ENCODE measurements at regions not wholly inside any gene's neighbourhood (a gene's known extent, or its start where the extent isn't known, plus 50 kb on each side); places are given as distances from the start of the nearest gene placed in this dataset.
"Not testable (repeated sequence)": the region's sequence is repeated elsewhere in the genome, so short reads cannot be mapped to it uniquely, and the experiment has no call there.

DNA sequence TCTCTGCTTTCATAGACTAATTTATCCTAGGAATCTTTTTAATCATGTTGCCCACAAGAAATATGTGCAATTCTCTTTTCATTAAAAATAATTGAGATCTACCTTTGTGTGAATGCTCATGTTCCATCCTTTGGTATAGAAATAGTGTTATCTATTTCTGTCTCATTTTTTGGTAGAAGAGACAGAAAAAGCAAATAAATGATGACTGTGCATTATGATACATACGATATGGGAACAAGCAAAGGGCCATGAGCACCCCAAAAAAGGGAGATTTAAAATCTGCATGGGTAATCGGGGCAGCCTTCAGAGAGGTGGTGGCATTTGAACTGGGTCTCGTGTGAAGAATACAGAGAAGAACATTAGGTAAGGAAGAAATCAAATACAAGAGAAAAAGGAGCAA lies 1197.5 kb upstream of the AUTS2 start:
- in situ Hi-C loops (cut with HindIII; ENCODE audit: low pct_ligation_motif_present, low sequenced_read_pairs), result no loop called here
- Histone ChIP-seq H3K27ac (no peak overlapping the region), H3K27me3 (replicated peaks) (no peaks in the 10 kb centered on the region), H3K4me3 (ENCODE audit: low read depth, low read length) (no peak overlapping the region), H3K36me3 (replicated peaks) (no peaks in the 10 kb centered on the region)
- TF ChIP-seq, protein P1, sequence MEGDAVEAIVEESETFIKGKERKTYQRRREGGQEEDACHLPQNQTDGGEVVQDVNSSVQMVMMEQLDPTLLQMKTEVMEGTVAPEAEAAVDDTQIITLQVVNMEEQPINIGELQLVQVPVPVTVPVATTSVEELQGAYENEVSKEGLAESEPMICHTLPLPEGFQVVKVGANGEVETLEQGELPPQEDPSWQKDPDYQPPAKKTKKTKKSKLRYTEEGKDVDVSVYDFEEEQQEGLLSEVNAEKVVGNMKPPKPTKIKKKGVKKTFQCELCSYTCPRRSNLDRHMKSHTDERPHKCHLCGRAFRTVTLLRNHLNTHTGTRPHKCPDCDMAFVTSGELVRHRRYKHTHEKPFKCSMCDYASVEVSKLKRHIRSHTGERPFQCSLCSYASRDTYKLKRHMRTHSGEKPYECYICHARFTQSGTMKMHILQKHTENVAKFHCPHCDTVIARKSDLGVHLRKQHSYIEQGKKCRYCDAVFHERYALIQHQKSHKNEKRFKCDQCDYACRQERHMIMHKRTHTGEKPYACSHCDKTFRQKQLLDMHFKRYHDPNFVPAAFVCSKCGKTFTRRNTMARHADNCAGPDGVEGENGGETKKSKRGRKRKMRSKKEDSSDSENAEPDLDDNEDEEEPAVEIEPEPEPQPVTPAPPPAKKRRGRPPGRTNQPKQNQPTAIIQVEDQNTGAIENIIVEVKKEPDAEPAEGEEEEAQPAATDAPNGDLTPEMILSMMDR (IDR thresholded peaks at IDR 0.05; ENCODE audit: low read depth, low read length, missing control alignments), result no peak
- no peak for DNase-seq

DNA sequence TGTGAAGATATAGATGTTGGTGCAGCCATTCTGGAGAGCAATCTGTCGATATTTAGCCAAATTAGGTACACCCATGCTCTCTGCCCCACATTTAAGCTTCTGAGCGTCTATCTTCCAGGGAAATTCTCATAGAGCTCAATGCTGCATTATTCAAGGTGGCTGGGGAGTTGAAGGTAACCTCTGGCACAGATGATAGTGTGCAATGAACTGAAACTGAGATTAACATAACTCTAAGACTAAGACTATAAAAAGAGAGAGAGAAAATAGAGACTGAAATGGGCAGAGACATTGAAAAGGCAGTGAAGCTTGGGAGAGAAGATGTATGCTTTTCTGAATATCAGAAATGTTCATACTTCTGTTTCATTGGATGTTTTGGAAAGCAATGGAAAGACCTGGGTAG lies 1197.0 kb upstream of the AUTS2 start:
- in situ Hi-C loops (cut with HindIII; ENCODE audit: low pct_ligation_motif_present, low sequenced_read_pairs), result no loop called here

DNA sequence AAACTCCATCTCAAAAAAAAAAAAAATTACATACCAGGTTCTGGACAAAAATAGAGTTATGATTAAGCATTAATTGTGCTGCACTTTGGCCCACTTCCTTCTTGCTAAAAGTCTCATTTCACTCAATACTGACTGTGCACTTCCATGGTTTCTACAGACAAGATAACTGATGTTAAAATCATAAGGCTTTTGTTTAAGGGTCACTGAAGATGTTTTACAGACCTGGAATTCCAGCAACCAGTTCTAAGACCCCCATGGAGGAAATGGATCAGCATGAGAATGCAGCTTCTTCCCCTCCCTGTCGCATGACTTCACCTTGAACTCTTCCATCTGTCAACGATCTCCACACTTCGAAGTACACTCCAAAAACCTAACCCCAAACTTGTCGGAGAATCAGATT lies 1191.8 kb upstream of the AUTS2 start:
- Histone ChIP-seq H3K27ac (no peak overlapping the region), H3K4me3 (ENCODE audit: low read depth, low read length) (no peak overlapping the region), H3K36me3 (replicated peaks) (no peaks in the 10 kb centered on the region), H3K27me3 (replicated peaks) (no peaks in the 10 kb centered on the region)
- TF ChIP-seq, protein P1 (IDR thresholded peaks at IDR 0.05; ENCODE audit: low read depth, low read length, missing control alignments), result no peak
- in situ Hi-C loops (cut with HindIII; ENCODE audit: low pct_ligation_motif_present, low sequenced_read_pairs), result no loop called here
- DNase-seq, result no peak

More for the DNA sequence above, 1197.0 kb upstream of the AUTS2 start:
- no peak overlapping the region for H3K27ac ChIP-seq
- no peak for DNase-seq
- H3K27me3 ChIP-seq (replicated peaks), result no peaks in the 10 kb centered on the region
- no peaks in the 10 kb centered on the region for H3K36me3 ChIP-seq (replicated peaks)
- no peak overlapping the region for H3K4me3 ChIP-seq (ENCODE audit: low read depth, low read length)
- TF ChIP-seq, protein P1 (IDR thresholded peaks at IDR 0.05; ENCODE audit: low read depth, low read length, missing control alignments), result no peak

DNA sequence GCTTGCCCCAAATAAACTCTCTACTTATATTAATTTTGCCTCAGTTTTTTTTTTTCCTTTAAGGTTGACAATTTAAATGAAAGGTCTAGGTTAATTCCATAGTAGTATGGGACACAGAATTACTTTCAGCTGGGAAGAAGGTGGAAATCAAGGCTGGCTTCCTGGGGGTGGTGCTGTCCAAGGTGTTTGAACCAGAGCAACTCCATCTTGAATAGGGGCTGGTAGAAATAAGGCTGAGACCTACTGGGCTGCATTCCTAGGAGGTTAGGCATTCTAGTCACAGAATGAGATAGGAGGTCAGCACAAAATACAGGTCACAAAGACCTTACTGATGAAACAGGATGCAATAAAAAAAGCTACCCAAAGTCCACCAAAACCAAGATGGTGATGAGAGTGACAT lies 1190.8 kb upstream of the AUTS2 start:
- H3K4me3 ChIP-seq (ENCODE audit: low read depth, low read length), result no peak overlapping the region
- H3K36me3 ChIP-seq (replicated peaks), result no peaks in the 10 kb centered on the region
- no peak for DNase-seq
- H3K27me3 ChIP-seq (replicated peaks), result no peaks in the 10 kb centered on the region
- in situ Hi-C loops (cut with HindIII; ENCODE audit: low pct_ligation_motif_present, low sequenced_read_pairs), result no loop called here
- H3K27ac ChIP-seq, result no peak overlapping the region
- TF ChIP-seq, protein P1 (IDR thresholded peaks at IDR 0.05; ENCODE audit: low read depth, low read length, missing control alignments), result no peak

DNA sequence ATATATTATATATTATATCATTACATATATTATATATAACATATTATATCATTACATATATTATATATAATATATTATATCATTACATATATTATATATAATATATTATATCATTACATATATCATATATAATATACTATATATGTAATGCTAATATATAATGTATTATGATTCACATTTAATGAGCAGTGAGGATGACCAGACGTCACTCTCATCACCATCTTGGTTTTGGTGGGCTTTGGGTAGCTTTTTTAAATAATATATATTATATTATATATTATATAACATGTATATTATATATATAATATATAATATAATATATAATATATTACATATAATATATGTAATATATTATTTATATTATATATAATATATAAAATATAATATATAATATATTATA lies 1189.4 kb upstream of the AUTS2 start:
- TF ChIP-seq, protein P1 (IDR thresholded peaks at IDR 0.05; ENCODE audit: low read depth, low read length, missing control alignments), result no peak
- in situ Hi-C loops (cut with HindIII; ENCODE audit: low pct_ligation_motif_present, low sequenced_read_pairs), result no loop called here
- no peaks in the 10 kb centered on the region for H3K36me3 ChIP-seq (replicated peaks)
- H3K27ac ChIP-seq, result no peak overlapping the region
- no peak for DNase-seq
- H3K4me3 ChIP-seq (ENCODE audit: low read depth, low read length), result no peak overlapping the region
- H3K27me3 ChIP-seq (replicated peaks), result no peaks in the 10 kb centered on the region

DNA sequence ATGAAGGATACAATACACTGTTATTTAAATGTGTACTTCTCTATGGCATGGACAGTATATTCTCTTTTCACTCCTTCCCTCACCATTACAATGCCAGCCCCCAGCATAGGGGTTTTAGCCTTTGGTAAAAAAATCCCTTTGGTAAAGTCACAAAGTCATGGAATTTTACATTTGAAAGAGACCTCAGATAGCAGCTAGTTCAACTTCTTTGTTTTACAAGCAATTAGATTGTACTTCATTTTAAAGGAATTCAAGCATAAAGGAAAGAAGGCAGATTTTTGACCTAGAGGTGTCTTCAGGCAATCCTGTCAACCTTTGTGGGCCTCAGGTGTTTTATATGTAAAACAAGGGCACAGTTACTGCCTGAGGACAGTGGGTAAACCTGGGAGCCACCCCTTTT lies 1188.4 kb upstream of the AUTS2 start:
- Histone ChIP-seq H3K27me3 (replicated peaks) (no peaks in the 10 kb centered on the region), H3K36me3 (replicated peaks) (no peaks in the 10 kb centered on the region), H3K4me3 (ENCODE audit: low read depth, low read length) (no peak overlapping the region), H3K27ac (no peak overlapping the region)
- in situ Hi-C loops (cut with HindIII; ENCODE audit: low pct_ligation_motif_present, low sequenced_read_pairs), result no loop called here
- no peak for DNase-seq
- TF ChIP-seq, protein P1 (IDR thresholded peaks at IDR 0.05; ENCODE audit: low read depth, low read length, missing control alignments), result no peak

DNA sequence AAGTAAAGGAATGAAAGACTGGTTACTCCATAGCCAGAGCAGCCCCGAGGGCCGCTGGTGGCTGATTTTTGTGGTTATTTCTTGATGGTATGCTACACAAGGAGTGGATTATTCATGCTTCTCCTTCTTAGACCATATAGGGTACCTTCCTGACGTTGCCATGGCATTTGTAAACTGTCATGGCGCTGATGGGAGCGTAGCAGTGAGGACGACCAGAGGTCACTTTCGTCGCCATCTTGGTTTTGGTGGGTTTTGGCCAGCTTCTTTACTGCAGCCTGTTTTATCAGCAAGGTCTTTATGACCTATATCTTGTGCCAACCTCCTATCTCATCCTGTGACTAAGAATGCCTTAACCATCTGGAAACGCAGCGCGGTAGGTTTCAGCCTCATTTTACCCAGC lies 1187.6 kb upstream of the AUTS2 start:
- H3K4me3 ChIP-seq (ENCODE audit: low read depth, low read length); H3K36me3 ChIP-seq (replicated peaks); H3K27ac ChIP-seq; in situ Hi-C loops (cut with HindIII; ENCODE audit: low pct_ligation_motif_present, low sequenced_read_pairs); DNase-seq; H3K27me3 ChIP-seq (replicated peaks): not testable (repeated sequence)
